ENCODE measurements at regions not wholly inside any gene's neighbourhood (a gene's known extent, or its start where the extent isn't known, plus 50 kb on each side); places are given as distances from the start of the nearest gene placed in this dataset.

- no peaks in the 10 kb centered on the region for H3K36me3 ChIP-seq
- 20 to 38% methylated on average over 2 of the region's 2 CpGs for WGBS, 2 donors
- no peak overlapping the region for H3K27ac ChIP-seq
- no peaks in the 10 kb centered on the region for H3K9me3 ChIP-seq
- H3K4me1 ChIP-seq: no peaks in the 10 kb centered on the region
- TF ChIP-seq CTCF (IDR thresholded peaks at IDR 0.05) (no peak), POLR2A (IDR thresholded peaks at IDR 0.05) (no peak)
- H3K27me3 ChIP-seq: no peaks in the 10 kb centered on the region
- H3K4me3 ChIP-seq: no peak overlapping the region
- intact Hi-C loops (cut with DNase I): no loop called here
- no peak for DNase-seq
These were observed 328.2 kb upstream of the COL3A1 start for GRCh38 chr2:188645986-188646385.

GRCh38 chr2:188647430-188648070 lies 326.6 kb upstream of the COL3A1 start:
- 66 to 71% methylated on average over 3 of the region's 3 CpGs for WGBS, 2 donors
- intact Hi-C loops (cut with DNase I): no loop called here
- Histone ChIP-seq H3K9me3 (no peaks in the 10 kb centered on the region), H3K4me3 (no peak overlapping the region), H3K4me1 (no peaks in the 10 kb centered on the region), H3K27ac (no peak overlapping the region), H3K36me3 (no peaks in the 10 kb centered on the region), H3K27me3 (no peaks in the 10 kb centered on the region)
- no peak for TF ChIP-seq CTCF (IDR thresholded peaks at IDR 0.05)
- TF ChIP-seq POLR2A (IDR thresholded peaks at IDR 0.05): no peak
- no peak for DNase-seq

DNA sequence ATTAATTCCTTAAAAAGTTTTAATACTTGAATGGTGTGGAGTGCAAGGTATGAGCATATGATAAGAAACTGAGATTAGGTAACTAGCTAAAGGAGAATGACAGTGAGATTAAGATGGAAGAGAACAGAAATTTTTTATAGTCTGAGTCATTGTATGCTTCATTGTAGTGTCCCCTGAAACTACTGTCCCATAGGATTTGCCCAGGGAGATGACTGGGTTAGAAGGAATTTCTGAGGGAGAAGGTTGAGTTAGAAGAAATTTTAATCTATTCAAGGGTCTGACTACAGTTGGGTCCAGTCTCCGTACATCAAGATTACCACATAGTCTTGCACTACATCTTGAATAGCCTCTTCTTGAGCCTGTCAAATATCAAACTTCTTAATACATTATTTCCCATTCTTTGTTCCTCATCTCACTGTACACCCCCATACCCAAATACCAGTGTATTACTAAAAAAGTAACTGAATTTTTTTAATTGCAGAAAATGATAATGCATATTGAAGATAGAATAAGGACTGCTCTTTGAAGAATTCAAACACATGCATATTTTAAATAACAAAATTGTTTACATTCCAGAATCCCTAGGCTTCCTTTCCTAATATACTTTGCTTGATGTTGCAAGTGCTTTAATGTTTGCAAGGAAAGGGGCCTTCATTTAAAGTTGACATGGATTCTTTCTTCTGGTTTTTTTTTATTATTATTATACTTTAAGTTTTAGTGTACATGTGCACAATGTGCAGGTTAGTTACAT lies 314.3 kb upstream of the COL3A1 start:
- Histone ChIP-seq H3K4me3 (no peak overlapping the region), H3K36me3 (no peaks in the 10 kb centered on the region), H3K4me1 (no peaks in the 10 kb centered on the region), H3K27ac (no peak overlapping the region), H3K27me3 (no peaks in the 10 kb centered on the region), H3K9me3 (no peaks in the 10 kb centered on the region)
- intact Hi-C loops (cut with DNase I): no loop called here
- TF ChIP-seq CTCF (IDR thresholded peaks at IDR 0.05) (no peak), POLR2A (IDR thresholded peaks at IDR 0.05) (no peak)
- 64 to 86% methylated on average over 1 of the region's 1 CpG for WGBS, 2 donors
- no peak for DNase-seq

GRCh38 chr2:188663301-188663700 lies 310.9 kb upstream of the COL3A1 start:
- Histone ChIP-seq H3K36me3 (no peaks in the 10 kb centered on the region), H3K9me3 (no peaks in the 10 kb centered on the region), H3K4me1 (peaks cover 0 to 4% (median 0%) of the 10 kb centered on the region in 3 donors), H3K27ac (no peak overlapping the region), H3K4me3 (no peak overlapping the region), H3K27me3 (no peaks in the 10 kb centered on the region)
- intact Hi-C loops (cut with DNase I): no loop called here
- 61 to 76% methylated on average over 2 of the region's 2 CpGs for WGBS, 2 donors
- DNase-seq: no peak
- no peak for TF ChIP-seq POLR2A (IDR thresholded peaks at IDR 0.05)
- TF ChIP-seq CTCF (IDR thresholded peaks at IDR 0.05): no peak

DNA sequence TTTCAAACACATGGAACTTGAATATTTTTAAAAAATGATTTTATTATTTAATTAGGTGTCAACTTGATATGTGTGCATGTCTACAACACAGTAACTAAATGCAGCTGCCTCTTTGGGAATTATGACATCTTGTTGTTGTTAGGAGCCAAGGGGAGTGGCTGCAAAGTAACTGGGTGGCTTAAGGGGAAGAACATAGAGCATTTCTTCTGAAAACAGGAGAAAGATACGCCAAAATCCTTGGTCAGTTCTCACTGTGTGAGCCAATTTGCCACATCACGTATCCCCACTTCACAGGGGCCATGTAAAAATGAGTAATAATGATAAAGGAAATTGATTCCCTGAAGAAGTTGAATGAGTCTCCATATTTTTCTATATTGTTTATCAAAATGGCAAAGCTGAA lies 309.8 kb upstream of the COL3A1 start:
- 50 to 66% methylated on average over 2 of the region's 2 CpGs for WGBS, 2 donors

More for the DNA sequence above, 309.8 kb upstream of the COL3A1 start:
- H3K27me3 ChIP-seq: no peaks in the 10 kb centered on the region
- no peaks in the 10 kb centered on the region for H3K36me3 ChIP-seq
- H3K4me1 ChIP-seq: peaks cover 0 to 8% (median 0%) of the 10 kb centered on the region in 3 donors
- H3K4me3 ChIP-seq: no peak overlapping the region
- no peak overlapping the region for H3K27ac ChIP-seq
- H3K9me3 ChIP-seq: no peaks in the 10 kb centered on the region
- intact Hi-C loops (cut with DNase I): no loop called here
- TF ChIP-seq POLR2A (IDR thresholded peaks at IDR 0.05) (no peak), CTCF (IDR thresholded peaks at IDR 0.05) (no peak)
- no peak for DNase-seq
